ENCODE measurements at regions not wholly inside any gene's neighbourhood (a gene's known extent, or its start where the extent isn't known, plus 50 kb on each side); places are given as distances from the start of the nearest gene placed in this dataset.

DNA sequence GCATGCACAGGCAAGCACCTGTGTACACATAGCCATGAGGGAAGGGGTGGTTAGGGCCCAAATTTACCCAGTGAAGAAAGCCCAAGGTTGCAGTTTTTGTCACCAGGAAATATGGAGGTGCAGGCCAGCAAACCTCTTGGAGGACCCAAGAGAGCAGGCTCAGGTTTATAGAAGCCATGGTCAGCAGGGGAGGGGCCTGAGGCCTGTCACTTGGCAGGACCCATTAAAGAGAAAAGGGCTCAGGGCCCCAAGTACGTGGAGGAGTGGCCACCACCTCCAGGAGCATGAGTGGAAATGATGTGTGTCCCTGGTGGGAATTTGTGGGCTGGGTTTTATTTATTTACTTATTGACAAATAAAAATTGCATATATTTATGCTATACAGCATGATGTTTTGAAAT, 192.9 kb downstream of the HAUS1 start:
- TF ChIP-seq, protein P1, sequence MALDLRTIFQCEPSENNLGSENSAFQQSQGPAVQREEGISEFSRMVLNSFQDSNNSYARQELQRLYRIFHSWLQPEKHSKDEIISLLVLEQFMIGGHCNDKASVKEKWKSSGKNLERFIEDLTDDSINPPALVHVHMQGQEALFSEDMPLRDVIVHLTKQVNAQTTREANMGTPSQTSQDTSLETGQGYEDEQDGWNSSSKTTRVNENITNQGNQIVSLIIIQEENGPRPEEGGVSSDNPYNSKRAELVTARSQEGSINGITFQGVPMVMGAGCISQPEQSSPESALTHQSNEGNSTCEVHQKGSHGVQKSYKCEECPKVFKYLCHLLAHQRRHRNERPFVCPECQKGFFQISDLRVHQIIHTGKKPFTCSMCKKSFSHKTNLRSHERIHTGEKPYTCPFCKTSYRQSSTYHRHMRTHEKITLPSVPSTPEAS (tag by site-specific recombination; IDR thresholded peaks at IDR 0.05): no peak
- TF ChIP-seq ZNF776 (tag by site-specific recombination; IDR thresholded peaks at IDR 0.05; ENCODE audit: borderline replicate concordance): no peak
- no peak for TF ChIP-seq ZNF175 (tag by site-specific recombination; IDR thresholded peaks at IDR 0.05)
- TF ChIP-seq, protein P2, sequence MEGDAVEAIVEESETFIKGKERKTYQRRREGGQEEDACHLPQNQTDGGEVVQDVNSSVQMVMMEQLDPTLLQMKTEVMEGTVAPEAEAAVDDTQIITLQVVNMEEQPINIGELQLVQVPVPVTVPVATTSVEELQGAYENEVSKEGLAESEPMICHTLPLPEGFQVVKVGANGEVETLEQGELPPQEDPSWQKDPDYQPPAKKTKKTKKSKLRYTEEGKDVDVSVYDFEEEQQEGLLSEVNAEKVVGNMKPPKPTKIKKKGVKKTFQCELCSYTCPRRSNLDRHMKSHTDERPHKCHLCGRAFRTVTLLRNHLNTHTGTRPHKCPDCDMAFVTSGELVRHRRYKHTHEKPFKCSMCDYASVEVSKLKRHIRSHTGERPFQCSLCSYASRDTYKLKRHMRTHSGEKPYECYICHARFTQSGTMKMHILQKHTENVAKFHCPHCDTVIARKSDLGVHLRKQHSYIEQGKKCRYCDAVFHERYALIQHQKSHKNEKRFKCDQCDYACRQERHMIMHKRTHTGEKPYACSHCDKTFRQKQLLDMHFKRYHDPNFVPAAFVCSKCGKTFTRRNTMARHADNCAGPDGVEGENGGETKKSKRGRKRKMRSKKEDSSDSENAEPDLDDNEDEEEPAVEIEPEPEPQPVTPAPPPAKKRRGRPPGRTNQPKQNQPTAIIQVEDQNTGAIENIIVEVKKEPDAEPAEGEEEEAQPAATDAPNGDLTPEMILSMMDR (tag by site-specific recombination; IDR thresholded peaks at IDR 0.05): no peak
- no peak for TF ChIP-seq ZNF155 (tag by site-specific recombination; IDR thresholded peaks at IDR 0.05)
- TF ChIP-seq ZFP3 (tag by site-specific recombination; IDR thresholded peaks at IDR 0.05; ENCODE audit: low read depth): no peak
- TF ChIP-seq ZNF621 (tag by site-specific recombination; IDR thresholded peaks at IDR 0.05): no peak
- TF ChIP-seq ZNF114 (tag by site-specific recombination; IDR thresholded peaks at IDR 0.05): no peak
- TF ChIP-seq, protein P3, sequence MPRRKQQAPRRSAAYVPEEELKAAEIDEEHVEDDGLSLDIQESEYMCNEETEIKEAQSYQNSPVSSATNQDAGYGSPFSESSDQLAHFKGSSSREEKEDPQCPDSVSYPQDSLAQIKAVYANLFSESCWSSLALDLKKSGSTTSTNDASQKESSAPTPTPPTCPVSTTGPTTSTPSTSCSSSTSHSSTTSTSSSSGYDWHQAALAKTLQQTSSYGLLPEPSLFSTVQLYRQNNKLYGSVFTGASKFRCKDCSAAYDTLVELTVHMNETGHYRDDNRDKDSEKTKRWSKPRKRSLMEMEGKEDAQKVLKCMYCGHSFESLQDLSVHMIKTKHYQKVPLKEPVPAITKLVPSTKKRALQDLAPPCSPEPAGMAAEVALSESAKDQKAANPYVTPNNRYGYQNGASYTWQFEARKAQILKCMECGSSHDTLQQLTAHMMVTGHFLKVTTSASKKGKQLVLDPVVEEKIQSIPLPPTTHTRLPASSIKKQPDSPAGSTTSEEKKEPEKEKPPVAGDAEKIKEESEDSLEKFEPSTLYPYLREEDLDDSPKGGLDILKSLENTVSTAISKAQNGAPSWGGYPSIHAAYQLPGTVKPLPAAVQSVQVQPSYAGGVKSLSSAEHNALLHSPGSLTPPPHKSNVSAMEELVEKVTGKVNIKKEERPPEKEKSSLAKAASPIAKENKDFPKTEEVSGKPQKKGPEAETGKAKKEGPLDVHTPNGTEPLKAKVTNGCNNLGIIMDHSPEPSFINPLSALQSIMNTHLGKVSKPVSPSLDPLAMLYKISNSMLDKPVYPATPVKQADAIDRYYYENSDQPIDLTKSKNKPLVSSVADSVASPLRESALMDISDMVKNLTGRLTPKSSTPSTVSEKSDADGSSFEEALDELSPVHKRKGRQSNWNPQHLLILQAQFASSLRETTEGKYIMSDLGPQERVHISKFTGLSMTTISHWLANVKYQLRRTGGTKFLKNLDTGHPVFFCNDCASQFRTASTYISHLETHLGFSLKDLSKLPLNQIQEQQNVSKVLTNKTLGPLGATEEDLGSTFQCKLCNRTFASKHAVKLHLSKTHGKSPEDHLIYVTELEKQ (tag by site-specific recombination; IDR thresholded peaks at IDR 0.05; ENCODE audit: borderline replicate concordance): no peak
